ENCODE measurements at regions not wholly inside any gene's neighbourhood (a gene's known extent, or its start where the extent isn't known, plus 50 kb on each side); places are given as distances from the start of the nearest gene placed in this dataset.

GRCh38 chr9:107809871-107810460 is 320.4 kb upstream of the KLF4 start:
- TF ChIP-seq ZNF473 (tag by site-specific recombination; IDR thresholded peaks at IDR 0.05) (no peak), ZEB2 (tag by site-specific recombination; IDR thresholded peaks at IDR 0.05) (no peak), ZNF621 (tag by site-specific recombination; IDR thresholded peaks at IDR 0.05) (no peak), KLF7 (tag by site-specific recombination; IDR thresholded peaks at IDR 0.05; ENCODE audit: borderline replicate concordance) (no peak), ZNF426 (tag by site-specific recombination; IDR thresholded peaks at IDR 0.05) (no peak), ZNF274 (IDR thresholded peaks at IDR 0.05; ENCODE audit: low read length) (no peak), ZNF274 (tag by site-specific recombination; IDR thresholded peaks at IDR 0.05; ENCODE audit: borderline replicate concordance) (no peak), ZNF707 (tag by site-specific recombination; IDR thresholded peaks at IDR 0.05) (no peak), KLF9 (tag by site-specific recombination; IDR thresholded peaks at IDR 0.05; ENCODE audit: low read depth) (no peak)
- CTCF ChIA-PET, result interaction anchor here (0.6 kb wide), 1 partner anchor 230 kb away, joined by 6 read pairs; no protein-coding TSS in a partner anchor

GRCh38 chr9:107807183-107807582 is 317.6 kb upstream of the KLF4 start:
- POLR2A ChIA-PET, result no interaction called here
- CTCF ChIA-PET, result no interaction called here
- Histone ChIP-seq H3K4me3 (ENCODE audit: low read depth, low read length) (no peak overlapping the region), H3K9me3 (ENCODE audit: control insufficient read depth, insufficient read depth, low read depth, low read length) (no peaks in the 10 kb centered on the region), H3K4me1 (ENCODE audit: control insufficient read depth, insufficient read depth, low read length) (no peaks in the 10 kb centered on the region), H3K36me3 (ENCODE audit: control insufficient read depth in 2 of 2, insufficient read depth in 1 of 2, low read length in 2 of 2) (no peaks in the 10 kb centered on the region), H3K27ac (ENCODE audit: extremely low read depth, low read depth, low read length) (no peak overlapping the region)
- TF ChIP-seq GLI2 (tag by site-specific recombination; IDR thresholded peaks at IDR 0.05; ENCODE audit: borderline replicate concordance, low read depth) (no peak), ZFP69B (tag by site-specific recombination; IDR thresholded peaks at IDR 0.05) (no peak), ZFP41 (tag by site-specific recombination; IDR thresholded peaks at IDR 0.05; ENCODE audit: borderline replicate concordance) (no peak), ZNF138 (tag by site-specific recombination; IDR thresholded peaks at IDR 0.05; ENCODE audit: borderline replicate concordance) (no peak), ZNF521 (tag by site-specific recombination; IDR thresholded peaks at IDR 0.05) (no peak), ATF2 (tag by site-specific recombination; IDR thresholded peaks at IDR 0.05; ENCODE audit: low read depth) (no peak)

More at GRCh38 chr9:107809871-107810460, 320.4 kb upstream of the KLF4 start:
- Histone ChIP-seq H3K4me1 (ENCODE audit: control insufficient read depth, insufficient read depth, low read length) (no peaks in the 10 kb centered on the region), H3K27ac (ENCODE audit: extremely low read depth, low read depth, low read length) (no peak overlapping the region), H3K36me3 (ENCODE audit: control insufficient read depth in 2 of 2, insufficient read depth in 1 of 2, low read length in 2 of 2) (no peaks in the 10 kb centered on the region), H3K9me3 (ENCODE audit: control insufficient read depth, insufficient read depth, low read depth, low read length) (no peaks in the 10 kb centered on the region), H3K4me3 (ENCODE audit: low read depth, low read length) (no peak overlapping the region)
- POLR2A ChIA-PET, result no interaction called here

GRCh38 chr9:107805201-107805600 is 315.6 kb upstream of the KLF4 start:
- Histone ChIP-seq H3K36me3 (ENCODE audit: control insufficient read depth in 2 of 2, insufficient read depth in 1 of 2, low read length in 2 of 2) (no peaks in the 10 kb centered on the region), H3K4me3 (ENCODE audit: low read depth, low read length) (no peak overlapping the region)

More at GRCh38 chr9:107805201-107805600, 315.6 kb upstream of the KLF4 start:
- no peak overlapping the region for H3K27ac ChIP-seq (ENCODE audit: extremely low read depth, low read depth, low read length)
- TF ChIP-seq ZBTB7A (tag by site-specific recombination; IDR thresholded peaks at IDR 0.05; ENCODE audit: low read depth) (no peak), KLF17 (tag by site-specific recombination; IDR thresholded peaks at IDR 0.05) (no peak), BCL6B (tag by site-specific recombination; IDR thresholded peaks at IDR 0.05) (no peak), ZNF626 (tag by site-specific recombination; IDR thresholded peaks at IDR 0.05) (no peak), INSM2 (tag by site-specific recombination; IDR thresholded peaks at IDR 0.05) (no peak), SCRT1 (tag by site-specific recombination; IDR thresholded peaks at IDR 0.05; ENCODE audit: borderline replicate concordance) (no peak), MZF1 (tag by site-specific recombination; IDR thresholded peaks at IDR 0.05; ENCODE audit: borderline replicate concordance) (no peak)
- ChIA-PET POLR2A (no interaction called here), CTCF (no interaction called here)
- no peaks in the 10 kb centered on the region for H3K9me3 ChIP-seq (ENCODE audit: control insufficient read depth, insufficient read depth, low read depth, low read length)
- H3K4me1 ChIP-seq (ENCODE audit: control insufficient read depth, insufficient read depth, low read length), result no peaks in the 10 kb centered on the region
